B cell (primary cell): ENCODE measurements at regions not wholly inside any gene's neighbourhood (a gene's known extent, or its start where the extent isn't known, plus 50 kb on each side); places are given as distances from the start of the nearest gene placed in this dataset.

Source experiments
- CTCF ChIP-seq: fragments of 200-600 bp; IDR thresholded peaks from one replicate; pipeline ENCODE4 v1.8.0; 2022; ENCODE audit warnings: antibody characterized with exemption, mild to moderate bottlenecking
- EZH2 ChIP-seq: IDR thresholded peaks from 2 replicates; pipeline ENCODE4 v1.6.1; 2012; ENCODE audit warnings: borderline replicate concordance, low read depth, mild to moderate bottlenecking, moderate library complexity, low read length; ENCODE audit not compliant: insufficient read depth, poor library complexity, severe bottlenecking

GRCh38 chr6:50555982-50556381 lies 157.3 kb upstream of the TFAP2D start:
- TF ChIP-seq CTCF, result no peak
- no peak for TF ChIP-seq EZH2
